ENCODE measurements at regions not wholly inside any gene's neighbourhood (a gene's known extent, or its start where the extent isn't known, plus 50 kb on each side); places are given as distances from the start of the nearest gene placed in this dataset.

- 45 to 80% (median 65%) methylated on average over 2 of the region's 2 CpGs for WGBS, 4 donors
- DNase-seq = no peak
- H3K36me3 ChIP-seq = no peaks in the 10 kb centered on the region
- H3K9me3 ChIP-seq = peaks cover 0 to 10% (median 0%) of the 10 kb centered on the region in 12 donors
- H3K27me3 ChIP-seq = no peaks in the 10 kb centered on the region
- peak overlapping the region in 7 of 12 donors; percentile 7 to 77 (median 53) for H3K27ac ChIP-seq
- no peak overlapping the region for H3K4me3 ChIP-seq
- intact Hi-C loops (cut with DNase I) = loop anchor here in 3 of 10 donors (5.0 to 10.0 kb wide), 3 partner anchors 65 to 145 kb away; partner anchors contain the start of gene GAS1 (in 3 of the 3)
- TF ChIP-seq CTCF (IDR thresholded peaks at IDR 0.05) (no peak), POLR2A (IDR thresholded peaks at IDR 0.05) (no peak)
- H3K4me1 ChIP-seq = peaks cover 0 to 24% (median 12%) of the 10 kb centered on the region in 12 donors
- no peak for ATAC-seq
Measured at GRCh38 chr9:87089506-87089905, 142.2 kb upstream of the GAS1 start.

- DNase-seq = no peak
- intact Hi-C loops (cut with DNase I) = loop anchor here in 3 of 10 donors (5.0 to 10.0 kb wide), 3 partner anchors 65 to 145 kb away; partner anchors contain the start of gene GAS1 (in 3 of the 3)
- ATAC-seq = peak in 3 of 4 donors; percentile 9 to 62 (median 43)
- no peak for TF ChIP-seq CTCF (IDR thresholded peaks at IDR 0.05)
- TF ChIP-seq POLR2A (IDR thresholded peaks at IDR 0.05) = no peak
- no peaks in the 10 kb centered on the region for H3K27me3 ChIP-seq
- peaks cover 0 to 10% (median 0%) of the 10 kb centered on the region in 12 donors for H3K9me3 ChIP-seq
- peaks cover 0 to 24% (median 12%) of the 10 kb centered on the region in 12 donors for H3K4me1 ChIP-seq
- peak overlapping the region in 7 of 12 donors; percentile 0 to 83 (median 53) for H3K27ac ChIP-seq
- no peaks in the 10 kb centered on the region for H3K36me3 ChIP-seq
- no peak overlapping the region for H3K4me3 ChIP-seq
Measured at GRCh38 chr9:87089929-87090328, 142.6 kb upstream of the GAS1 start.

- H3K4me1 ChIP-seq = peaks cover 0 to 11% (median 5%) of the 10 kb centered on the region in 12 donors
- peaks cover 0 to 5% (median 0%) of the 10 kb centered on the region in 12 donors for H3K9me3 ChIP-seq
- H3K36me3 ChIP-seq = no peaks in the 10 kb centered on the region
- 84 to 97% (median 95%) methylated on average over 3 of the region's 3 CpGs for WGBS, 4 donors
- no peak for TF ChIP-seq CTCF (IDR thresholded peaks at IDR 0.05)
- no peak for TF ChIP-seq POLR2A (IDR thresholded peaks at IDR 0.05)
- H3K4me3 ChIP-seq = no peak overlapping the region
- H3K27ac ChIP-seq = no peak overlapping the region
- DNase-seq (no peak), ATAC-seq (no peak)
- intact Hi-C loops (cut with DNase I) = no loop called here
- peaks cover 0 to 7% (median 0%) of the 10 kb centered on the region in 9 donors for H3K27me3 ChIP-seq
Measured at GRCh38 chr9:87093777-87094176, 146.5 kb upstream of the GAS1 start.

- intact Hi-C loops (cut with DNase I) = no loop called here
- Histone ChIP-seq H3K27ac (no peak overlapping the region), H3K9me3 (peaks cover 0 to 5% (median 0%) of the 10 kb centered on the region in 12 donors), H3K4me3 (no peak overlapping the region), H3K4me1 (peaks cover 0 to 7% (median 0%) of the 10 kb centered on the region in 12 donors), H3K36me3 (no peaks in the 10 kb centered on the region), H3K27me3 (peaks cover 0 to 7% (median 0%) of the 10 kb centered on the region in 9 donors)
- TF ChIP-seq CTCF (IDR thresholded peaks at IDR 0.05) = no peak
- no peak for TF ChIP-seq POLR2A (IDR thresholded peaks at IDR 0.05)
- WGBS, 4 donors = 81 to 95% (median 85%) methylated on average over 5 of the region's 5 CpGs
- DNase-seq (no peak), ATAC-seq (no peak)
Measured at GRCh38 chr9:87095951-87096350, 148.6 kb upstream of the GAS1 start.

Measured in heart left ventricle (tissue), 16 donors.